Right lobe of liver (tissue), 4 donors: ENCODE measurements at regions not wholly inside any gene's neighbourhood (a gene's known extent, or its start where the extent isn't known, plus 50 kb on each side); places are given as distances from the start of the nearest gene placed in this dataset.

Experiments used
- POLR2A ChIP-seq: fragments of 450-650 bp; IDR thresholded peaks from one replicate; pipeline ENCODE4 v1.6.1; 2017; ENCODE audit warnings: antibody characterized with exemption, mild to moderate bottlenecking
- TF ChIP-seq, protein P1 (sequence below), 4 donors: fragments of 200-600 bp in 3 of 4; fragments of 450-650 bp in 1 of 4; IDR thresholded peaks; one replicate each; pipeline versions ENCODE4 v1.5.1 to v1.8.0; 2016 to 2022; ENCODE audit warnings: antibody characterized with exemption in 4 of 4, mild to moderate bottlenecking in 2 of 4
- donor health status: DM: no; HTN: no; CAD: no.
- donor health status: DM: no; HTN: no; CAD: no.
- donor health status: DM: no; HTN: yes; CAD: no.

DNA sequence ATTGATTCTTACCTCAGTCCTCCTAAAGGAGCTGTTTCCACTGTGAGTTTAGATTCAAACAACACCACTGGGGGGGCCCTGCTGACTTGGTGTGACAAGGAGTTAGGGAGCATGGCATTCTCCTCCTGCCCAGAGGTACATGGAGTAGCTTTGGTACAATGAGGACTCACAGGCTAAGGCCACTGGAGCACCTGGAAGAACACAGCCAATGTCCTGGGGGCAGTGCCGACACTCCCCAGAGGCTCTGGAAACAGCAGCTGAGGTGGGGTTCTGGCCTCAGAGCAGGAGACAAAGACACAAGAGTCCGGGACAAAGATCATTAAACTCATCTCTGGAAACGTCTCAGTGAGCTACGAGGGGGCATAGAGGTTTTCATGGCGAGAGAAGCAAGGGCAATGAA lies 69.7 kb upstream of the POMGNT2 start:
- TF ChIP-seq, protein P1, sequence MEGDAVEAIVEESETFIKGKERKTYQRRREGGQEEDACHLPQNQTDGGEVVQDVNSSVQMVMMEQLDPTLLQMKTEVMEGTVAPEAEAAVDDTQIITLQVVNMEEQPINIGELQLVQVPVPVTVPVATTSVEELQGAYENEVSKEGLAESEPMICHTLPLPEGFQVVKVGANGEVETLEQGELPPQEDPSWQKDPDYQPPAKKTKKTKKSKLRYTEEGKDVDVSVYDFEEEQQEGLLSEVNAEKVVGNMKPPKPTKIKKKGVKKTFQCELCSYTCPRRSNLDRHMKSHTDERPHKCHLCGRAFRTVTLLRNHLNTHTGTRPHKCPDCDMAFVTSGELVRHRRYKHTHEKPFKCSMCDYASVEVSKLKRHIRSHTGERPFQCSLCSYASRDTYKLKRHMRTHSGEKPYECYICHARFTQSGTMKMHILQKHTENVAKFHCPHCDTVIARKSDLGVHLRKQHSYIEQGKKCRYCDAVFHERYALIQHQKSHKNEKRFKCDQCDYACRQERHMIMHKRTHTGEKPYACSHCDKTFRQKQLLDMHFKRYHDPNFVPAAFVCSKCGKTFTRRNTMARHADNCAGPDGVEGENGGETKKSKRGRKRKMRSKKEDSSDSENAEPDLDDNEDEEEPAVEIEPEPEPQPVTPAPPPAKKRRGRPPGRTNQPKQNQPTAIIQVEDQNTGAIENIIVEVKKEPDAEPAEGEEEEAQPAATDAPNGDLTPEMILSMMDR (IDR thresholded peaks at IDR 0.05), result no peak
- TF ChIP-seq POLR2A, result no peak
